Subcutaneous abdominal adipose tissue (tissue), 5 donors: ENCODE measurements at regions not wholly inside any gene's neighbourhood (a gene's known extent, or its start where the extent isn't known, plus 50 kb on each side); places are given as distances from the start of the nearest gene placed in this dataset.

ENCODE experiments used
- H3K27ac ChIP-seq: one replicate; pipeline ENCODE4 v1.7.0; 2013; ENCODE audit warnings: low read depth, mild to moderate bottlenecking, inconsistent platforms, low read length, moderate library complexity
- H3K27me3 ChIP-seq, 5 donors: one replicate each; pipeline ENCODE4 v1.7.0; 2013; ENCODE audit warnings: low read length in 5 of 5, inconsistent platforms in 1 of 5; ENCODE audit not compliant: control insufficient read depth in 5 of 5, insufficient read depth in 4 of 5
- H3K36me3 ChIP-seq, 5 donors: one replicate each; pipeline ENCODE4 v1.7.0; 2013; ENCODE audit warnings: low read length in 5 of 5; ENCODE audit not compliant: control insufficient read depth in 5 of 5, insufficient read depth in 5 of 5
- H3K4me1 ChIP-seq, 5 donors: one replicate each; pipeline ENCODE4 v1.7.0; 2013; ENCODE audit warnings: low read length in 5 of 5, mild to moderate bottlenecking in 3 of 5, moderate library complexity in 1 of 5; ENCODE audit not compliant: control insufficient read depth in 5 of 5, insufficient read depth in 5 of 5
- H3K4me3 ChIP-seq, 5 donors: one replicate each; pipeline ENCODE4 v1.7.0; 2013; ENCODE audit warnings: low read length in 5 of 5, low read depth in 1 of 5
- H3K9ac ChIP-seq, 5 donors: one replicate each; pipeline ENCODE4 v1.7.0; 2013; ENCODE audit warnings: low read length in 5 of 5, mild to moderate bottlenecking in 4 of 5, moderate library complexity in 3 of 5
- H3K9me3 ChIP-seq, 5 donors: one replicate each; pipeline ENCODE4 v1.7.0; 2013; ENCODE audit warnings: low read length in 5 of 5; ENCODE audit not compliant: control insufficient read depth in 5 of 5
- donor health status: healthy.
- donor health status: healthy.
- donor health status: healthy.
- donor health status: healthy.
- donor health status: healthy.

- Histone ChIP-seq H3K27ac (no peak overlapping the region), H3K27me3 (peaks cover 0 to 2% (median 0%) of the 10 kb centered on the region in 5 donors), H3K4me3 (no peak overlapping the region), H3K9ac (no peak overlapping the region), H3K4me1 (no peaks in the 10 kb centered on the region), H3K36me3 (no peaks in the 10 kb centered on the region), H3K9me3 (no peaks in the 10 kb centered on the region)
These were observed 249.5 kb downstream of the ADGRG6 start for GRCh38 chr6:142551274-142551811.

GRCh38 chr6:142558786-142559185, 257.0 kb downstream of the ADGRG6 start:
- Histone ChIP-seq H3K36me3 (no peaks in the 10 kb centered on the region), H3K9me3 (no peaks in the 10 kb centered on the region), H3K27me3 (no peaks in the 10 kb centered on the region), H3K9ac (no peak overlapping the region), H3K27ac (no peak overlapping the region), H3K4me1 (no peaks in the 10 kb centered on the region), H3K4me3 (no peak overlapping the region)

- no peaks in the 10 kb centered on the region for H3K9me3 ChIP-seq
- H3K27me3 ChIP-seq = no peaks in the 10 kb centered on the region
- H3K9ac ChIP-seq = no peak overlapping the region
- no peaks in the 10 kb centered on the region for H3K36me3 ChIP-seq
- no peak overlapping the region for H3K4me3 ChIP-seq
- no peak overlapping the region for H3K27ac ChIP-seq
- no peaks in the 10 kb centered on the region for H3K4me1 ChIP-seq
These were observed 259.9 kb downstream of the ADGRG6 start for GRCh38 chr6:142561511-142562265.

GRCh38 chr6:142562865-142563264, 261.1 kb downstream of the ADGRG6 start:
- no peaks in the 10 kb centered on the region for H3K27me3 ChIP-seq
- no peaks in the 10 kb centered on the region for H3K9me3 ChIP-seq
- no peak overlapping the region for H3K9ac ChIP-seq
- no peak overlapping the region for H3K4me3 ChIP-seq
- no peaks in the 10 kb centered on the region for H3K4me1 ChIP-seq
- no peak overlapping the region for H3K27ac ChIP-seq
- H3K36me3 ChIP-seq = no peaks in the 10 kb centered on the region

- Histone ChIP-seq H3K9me3 (no peaks in the 10 kb centered on the region), H3K27me3 (no peaks in the 10 kb centered on the region), H3K27ac (no peak overlapping the region), H3K4me3 (no peak overlapping the region), H3K36me3 (no peaks in the 10 kb centered on the region), H3K9ac (no peak overlapping the region), H3K4me1 (peaks cover 0 to 2% (median 0%) of the 10 kb centered on the region in 5 donors)
These were observed 265.0 kb downstream of the ADGRG6 start for GRCh38 chr6:142566628-142567396.

GRCh38 chr6:142567461-142567860, 265.7 kb downstream of the ADGRG6 start:
- no peaks in the 10 kb centered on the region for H3K36me3 ChIP-seq
- H3K27ac ChIP-seq = no peak overlapping the region
- no peaks in the 10 kb centered on the region for H3K9me3 ChIP-seq
- no peak overlapping the region for H3K9ac ChIP-seq
- H3K27me3 ChIP-seq = no peaks in the 10 kb centered on the region
- H3K4me3 ChIP-seq = no peak overlapping the region
- peaks cover 0 to 2% (median 0%) of the 10 kb centered on the region in 5 donors for H3K4me1 ChIP-seq

- H3K9ac ChIP-seq = no peak overlapping the region
- no peak overlapping the region for H3K4me3 ChIP-seq
- peaks cover 0 to 2% (median 0%) of the 10 kb centered on the region in 5 donors for H3K4me1 ChIP-seq
- peaks cover 0 to 6% (median 3%) of the 10 kb centered on the region in 5 donors for H3K9me3 ChIP-seq
- no peaks in the 10 kb centered on the region for H3K27me3 ChIP-seq
- no peaks in the 10 kb centered on the region for H3K36me3 ChIP-seq
- H3K27ac ChIP-seq = no peak overlapping the region
These were observed 267.2 kb downstream of the ADGRG6 start for GRCh38 chr6:142568857-142569597.

- no peaks in the 10 kb centered on the region for H3K36me3 ChIP-seq
- H3K27me3 ChIP-seq = no peaks in the 10 kb centered on the region
- no peak overlapping the region for H3K27ac ChIP-seq
- no peak overlapping the region for H3K4me3 ChIP-seq
- peaks cover 0 to 2% (median 0%) of the 10 kb centered on the region in 5 donors for H3K4me1 ChIP-seq
- H3K9ac ChIP-seq = no peak overlapping the region
- peaks cover 0 to 7% (median 5%) of the 10 kb centered on the region in 5 donors for H3K9me3 ChIP-seq
These were observed 267.9 kb downstream of the ADGRG6 start for GRCh38 chr6:142569676-142570075.

- Histone ChIP-seq H3K9ac (no peak overlapping the region), H3K4me1 (peaks cover 0 to 2% (median 0%) of the 10 kb centered on the region in 5 donors), H3K27me3 (no peaks in the 10 kb centered on the region), H3K27ac (no peak overlapping the region), H3K36me3 (no peaks in the 10 kb centered on the region), H3K9me3 (peaks cover 0 to 7% (median 5%) of the 10 kb centered on the region in 5 donors), H3K4me3 (no peak overlapping the region)
These were observed 268.4 kb downstream of the ADGRG6 start for GRCh38 chr6:142570221-142570671.
